SK-N-MC (cell line): ENCODE measurements at regions not wholly inside any gene's neighbourhood (a gene's known extent, or its start where the extent isn't known, plus 50 kb on each side); places are given as distances from the start of the nearest gene placed in this dataset.

Experiments used
- DNase-seq: peaks from one replicate; pipeline ENCODE4 v3.0.0-alpha.2; 2011; ENCODE audit warnings: low read depth, low spot score
- H3K27ac ChIP-seq: fragments of 200-600 bp; sonication (generic); 2 replicates; pipeline ENCODE4 v1.5.1; 2016; ENCODE audit warnings: mixed run types
- H3K36me3 ChIP-seq: fragments of 200-600 bp; sonication (generic); 2 replicates; pipeline ENCODE4 v1.6.1; 2017; ENCODE audit warnings: antibody characterized with exemption, low read length, mixed read lengths; ENCODE audit not compliant: insufficient read depth
- H3K4me3 ChIP-seq: fragments of 200-600 bp; sonication (generic); 2 replicates; pipeline ENCODE4 v1.5.1; 2016
- H3K9ac ChIP-seq: fragments of 200-600 bp; sonication (generic); 2 replicates; pipeline ENCODE4 v1.8.0; 2017; ENCODE audit warnings: mixed run types, mixed read lengths; ENCODE audit not compliant: insufficient read length
- H3K9me3 ChIP-seq: fragments of 200-600 bp; sonication (generic); 2 replicates; pipeline ENCODE4 v1.6.1; 2017; ENCODE audit warnings: low read depth, mild to moderate bottlenecking, antibody characterized with exemption, low read length, moderate library complexity, mixed read lengths
- EZH2 ChIP-seq: fragments of 200-600 bp; sonication (generic); IDR thresholded peaks from one replicate; pipeline ENCODE4 v1.6.1; 2017; ENCODE audit warnings: antibody characterized with exemption
- FOXP2 ChIP-seq: optimal IDR thresholded peaks from 2 replicates; pipeline ENCODE3; 2011; ENCODE audit warnings: mild to moderate bottlenecking, moderate library complexity; ENCODE audit not compliant: insufficient read depth; ENCODE audit errors: extremely low read length, control extremely low read depth
- POLR2AphosphoS5 ChIP-seq: IDR thresholded peaks from 2 replicates; pipeline ENCODE4 v1.6.1; 2012; ENCODE audit warnings: mild to moderate bottlenecking, low read depth, low read length, borderline replicate concordance

- Histone ChIP-seq H3K4me3 (no peak overlapping the region; the same call in 1 of the 2 replicates), H3K27ac (peak overlapping the region; percentile 79; the same call in 1 of the 2 replicates), H3K9ac (no peak overlapping the region), H3K9me3 (no peaks in the 10 kb centered on the region), H3K36me3 (no peaks in the 10 kb centered on the region)
- TF ChIP-seq POLR2AphosphoS5 (no peak), EZH2 (no peak), FOXP2 (no peak)
- no peak for DNase-seq
Observed at GRCh38 chr2:189249171-189249570, 69.6 kb upstream of the COL5A2 start.

DNA sequence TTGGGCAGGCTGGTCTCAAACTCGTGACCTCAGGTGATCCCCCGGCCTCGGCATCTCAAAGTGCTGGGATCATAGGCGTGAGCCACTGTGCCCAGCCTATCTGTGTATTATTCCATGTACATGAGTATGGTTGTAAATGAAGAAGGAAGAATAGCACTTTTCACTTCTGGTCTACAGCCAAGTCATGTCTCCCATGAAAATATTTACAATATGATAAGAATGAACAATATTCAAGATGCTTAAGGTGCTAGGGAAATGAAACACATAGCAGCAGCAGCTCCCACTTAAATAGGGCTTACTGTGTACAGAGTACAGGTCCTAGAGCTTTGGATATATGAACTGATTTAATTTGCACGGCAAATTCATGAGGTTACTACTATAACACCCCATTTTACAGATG lies 70.3 kb upstream of the COL5A2 start:
- Histone ChIP-seq H3K4me3 (no peak overlapping the region), H3K36me3 (no peaks in the 10 kb centered on the region), H3K9ac (no peak overlapping the region), H3K27ac (no peak overlapping the region), H3K9me3 (no peaks in the 10 kb centered on the region)
- TF ChIP-seq EZH2 (no peak), POLR2AphosphoS5 (no peak), FOXP2 (no peak)
- no peak for DNase-seq

DNA sequence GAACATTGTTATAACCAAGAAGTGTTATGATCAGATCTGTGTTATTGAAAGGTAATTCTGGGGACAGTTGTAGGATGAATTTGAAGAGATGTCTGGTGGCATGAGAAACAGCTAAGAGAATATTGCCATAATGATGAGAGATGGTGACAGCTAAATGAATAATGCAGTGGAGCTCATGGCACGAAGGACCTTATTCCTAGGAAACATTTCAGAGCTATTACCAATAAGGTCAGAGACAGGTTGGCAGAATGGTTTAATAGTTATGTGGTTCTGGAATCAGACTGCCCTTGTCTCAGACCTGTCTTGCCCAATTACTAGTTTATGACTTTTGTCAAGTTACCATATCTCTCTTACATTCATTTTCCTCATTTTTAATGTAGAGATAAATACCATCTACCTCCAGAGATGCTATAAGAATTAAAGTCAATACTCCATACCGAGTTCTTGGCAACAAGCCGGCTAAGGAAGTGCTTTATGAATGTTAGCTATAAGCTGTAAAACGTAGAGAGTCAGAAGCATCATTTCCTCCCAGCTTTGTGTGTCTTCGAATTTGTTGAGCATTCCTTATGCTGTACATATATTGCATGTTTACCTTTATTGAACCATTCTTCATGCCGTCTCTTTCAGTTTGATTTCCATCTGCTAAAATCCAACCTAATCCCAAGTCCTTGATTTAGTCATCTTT lies 73.6 kb upstream of the COL5A2 start:
- peak overlapping the region; percentile 44 for H3K4me3 ChIP-seq
- no peak for TF ChIP-seq FOXP2
- TF ChIP-seq EZH2, result no peak
- TF ChIP-seq POLR2AphosphoS5, result no peak
- DNase-seq, result peak; percentile 50
- peak overlapping the region; percentile 88 for H3K27ac ChIP-seq
- peak overlapping the region; percentile 27 for H3K9ac ChIP-seq
- H3K36me3 ChIP-seq, result no peaks in the 10 kb centered on the region
- no peaks in the 10 kb centered on the region for H3K9me3 ChIP-seq

DNA sequence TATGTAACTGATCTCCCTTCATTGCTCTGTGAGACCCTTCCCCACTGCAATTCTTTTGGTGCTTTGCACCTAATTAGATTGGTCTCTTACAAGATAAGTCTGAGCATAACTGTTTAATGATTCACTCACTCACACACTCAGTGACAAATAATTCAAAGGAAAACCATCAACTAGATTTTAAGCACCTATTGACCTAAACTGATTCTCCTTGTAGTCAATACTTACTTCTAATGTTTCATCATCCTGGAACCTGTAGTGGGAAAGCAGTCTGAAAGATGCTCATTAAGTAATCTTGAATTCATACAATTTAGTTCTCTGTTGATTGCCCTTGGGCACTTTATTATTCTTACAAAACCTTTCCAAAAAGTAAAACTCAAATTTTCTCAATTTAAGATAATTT lies 74.3 kb upstream of the COL5A2 start:
- H3K4me3 ChIP-seq, result peak overlapping the region; percentile 44
- DNase-seq, result no peak
- peak overlapping the region; percentile 27 for H3K9ac ChIP-seq
- H3K9me3 ChIP-seq, result no peaks in the 10 kb centered on the region
- TF ChIP-seq EZH2, result no peak
- TF ChIP-seq POLR2AphosphoS5, result no peak
- TF ChIP-seq FOXP2, result no peak
- no peaks in the 10 kb centered on the region for H3K36me3 ChIP-seq
- peak overlapping the region; percentile 88 for H3K27ac ChIP-seq

- Histone ChIP-seq H3K27ac (peak overlapping the region; percentile 88), H3K9me3 (no peaks in the 10 kb centered on the region), H3K9ac (peak overlapping the region; percentile 14), H3K36me3 (no peaks in the 10 kb centered on the region), H3K4me3 (peak overlapping the region; percentile 9; the same call in 1 of the 2 replicates)
- TF ChIP-seq FOXP2 (no peak), POLR2AphosphoS5 (no peak), EZH2 (no peak)
- DNase-seq, result no peak
Observed at GRCh38 chr2:189254268-189254883, 74.8 kb upstream of the COL5A2 start.

DNA sequence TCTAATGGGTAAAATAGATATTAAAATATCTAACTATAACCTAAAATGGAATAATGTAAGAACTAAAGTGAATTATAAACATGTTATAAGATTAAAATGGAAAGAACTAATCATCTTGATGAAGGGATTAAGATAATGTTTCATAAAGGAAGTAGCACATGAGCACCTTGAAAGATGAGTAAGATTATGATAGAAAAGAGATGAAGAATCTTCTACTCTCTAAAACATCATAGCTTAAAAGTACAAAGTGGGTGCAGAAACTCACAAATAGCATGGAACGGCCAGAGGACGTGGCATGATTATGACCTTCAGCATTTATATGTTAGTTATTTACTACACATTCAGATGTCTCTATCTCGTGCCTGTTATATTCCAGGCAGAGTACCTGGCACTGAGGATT lies 76.2 kb upstream of the COL5A2 start:
- Histone ChIP-seq H3K27ac (no peak overlapping the region), H3K4me3 (no peak overlapping the region), H3K9ac (no peak overlapping the region), H3K36me3 (no peaks in the 10 kb centered on the region), H3K9me3 (no peaks in the 10 kb centered on the region)
- DNase-seq, result no peak
- TF ChIP-seq POLR2AphosphoS5, result no peak

DNA sequence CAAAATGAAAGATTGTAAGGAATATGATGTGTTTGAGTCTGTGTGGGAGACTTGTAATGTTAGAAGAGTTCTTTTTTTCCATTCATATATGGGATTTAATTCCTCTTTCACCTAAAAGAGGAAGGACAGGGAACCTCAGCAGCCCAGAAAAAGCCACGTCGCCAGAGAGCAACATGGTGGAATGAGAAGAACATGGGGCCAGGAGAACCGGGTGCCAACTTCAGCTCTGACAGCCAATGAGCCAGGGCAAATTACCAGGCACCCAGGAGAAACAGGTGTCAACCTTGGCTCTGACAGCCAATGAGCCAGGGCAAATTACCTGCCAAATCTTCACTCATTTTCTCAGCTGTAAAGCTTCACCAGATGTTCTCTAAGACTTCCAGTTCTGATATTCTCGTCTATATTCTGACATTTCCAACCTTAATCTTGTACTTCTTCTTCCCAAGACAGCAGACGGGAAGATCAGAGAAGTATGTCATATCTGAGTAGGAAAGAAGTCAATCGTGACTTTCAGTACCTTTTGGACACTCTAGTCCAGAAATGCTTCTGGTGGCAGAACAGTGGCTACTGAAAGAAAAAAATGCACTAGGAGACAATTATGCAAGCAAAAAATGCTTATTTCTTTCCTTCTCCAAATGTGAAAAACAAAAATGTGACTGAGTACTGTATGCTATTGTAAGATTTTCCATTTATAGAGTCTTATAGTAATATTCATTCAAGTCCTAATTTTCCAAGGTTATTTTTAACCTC lies 79.2 kb upstream of the COL5A2 start:
- DNase-seq, result no peak
- H3K9me3 ChIP-seq, result no peaks in the 10 kb centered on the region
- no peak overlapping the region for H3K9ac ChIP-seq
- no peak overlapping the region for H3K4me3 ChIP-seq
- TF ChIP-seq FOXP2 (no peak), EZH2 (no peak), POLR2AphosphoS5 (no peak)
- H3K27ac ChIP-seq, result no peak overlapping the region
- no peaks in the 10 kb centered on the region for H3K36me3 ChIP-seq

GRCh38 chr2:189260361-189260814 lies 80.8 kb upstream of the COL5A2 start:
- no peak for DNase-seq

More at GRCh38 chr2:189260361-189260814, 80.8 kb upstream of the COL5A2 start:
- Histone ChIP-seq H3K9me3 (no peaks in the 10 kb centered on the region; the same call in 1 of the 2 replicates), H3K36me3 (no peaks in the 10 kb centered on the region), H3K9ac (no peak overlapping the region), H3K4me3 (no peak overlapping the region), H3K27ac (no peak overlapping the region)
- TF ChIP-seq EZH2, result no peak
- no peak for TF ChIP-seq FOXP2
